DOHH2 (cell line): ENCODE measurements at regions not wholly inside any gene's neighbourhood (a gene's known extent, or its start where the extent isn't known, plus 50 kb on each side); places are given as distances from the start of the nearest gene placed in this dataset.

Experiments
- CTCF ChIP-seq: fragments of 200-600 bp; sonication (generic); IDR thresholded peaks from one replicate; pipeline ENCODE4 v1.5.1; 2014; ENCODE audit warnings: antibody characterized with exemption, mild to moderate bottlenecking, low read depth, low read length; ENCODE audit not compliant: poor library complexity, severe bottlenecking
- EZH2phosphoT487 ChIP-seq: fragments of 200-600 bp; sonication (generic); IDR thresholded peaks from 2 replicates; pipeline ENCODE4 v1.6.1; 2017; ENCODE audit warnings: borderline replicate concordance, mild to moderate bottlenecking, antibody characterized with exemption, low read length, moderate library complexity, mixed read lengths

GRCh38 chr2:41908349-41908748, 139.5 kb upstream of the PKDCC start:
- TF ChIP-seq EZH2phosphoT487 = no peak
- no peak for TF ChIP-seq CTCF
